HG02588 (cell line): ENCODE measurements at regions not wholly inside any gene's neighbourhood (a gene's known extent, or its start where the extent isn't known, plus 50 kb on each side); places are given as distances from the start of the nearest gene placed in this dataset.
"Not testable (repeated sequence)": the region's sequence is repeated elsewhere in the genome, so short reads cannot be mapped to it uniquely, and the experiment has no call there.

Experiments
- ATAC-seq: cut with Tn5 transposase; IDR thresholded peaks from one replicate; pipeline ENCODE4 v1.9.1; 2021; ENCODE audit warnings: mild to moderate bottlenecking, moderate library complexity; ENCODE audit not compliant: unreplicated experiment

- no peak for ATAC-seq
These were observed 123.9 kb upstream of the CCDC150 start for GRCh38 chr2:196515608-196516007.

- no peak for ATAC-seq
These were observed 123.0 kb upstream of the CCDC150 start for GRCh38 chr2:196516564-196516963.

- ATAC-seq, result no peak
These were observed 118.9 kb upstream of the CCDC150 start for GRCh38 chr2:196520605-196521004.

GRCh38 chr2:196526981-196527725 is 112.4 kb upstream of the CCDC150 start:
- not testable (repeated sequence) for ATAC-seq

GRCh38 chr2:196528486-196529223 is 110.9 kb upstream of the CCDC150 start:
- ATAC-seq, result no peak

GRCh38 chr2:196530910-196531309 is 108.6 kb upstream of the CCDC150 start:
- no peak for ATAC-seq

- ATAC-seq, result no peak
These were observed 105.6 kb upstream of the CCDC150 start for GRCh38 chr2:196533772-196534397.

- ATAC-seq, result no peak
These were observed 105.0 kb upstream of the CCDC150 start for GRCh38 chr2:196534495-196534894.

- ATAC-seq, result no peak
These were observed 104.5 kb upstream of the CCDC150 start for GRCh38 chr2:196535061-196535460.

GRCh38 chr2:196535742-196536141 is 103.8 kb upstream of the CCDC150 start:
- ATAC-seq, result no peak

- no peak for ATAC-seq
These were observed 102.2 kb upstream of the CCDC150 start for GRCh38 chr2:196537311-196537710.

GRCh38 chr2:196538189-196538588 is 101.3 kb upstream of the CCDC150 start:
- ATAC-seq, result no peak

GRCh38 chr2:196538646-196539045 is 100.9 kb upstream of the CCDC150 start:
- no peak for ATAC-seq

GRCh38 chr2:196544906-196545433 is 94.5 kb upstream of the CCDC150 start:
- ATAC-seq, result no peak

- ATAC-seq, result no peak
These were observed 93.2 kb upstream of the CCDC150 start for GRCh38 chr2:196546151-196546919.

- no peak for ATAC-seq
These were observed 90.5 kb upstream of the CCDC150 start for GRCh38 chr2:196549052-196549451.

- no peak for ATAC-seq
These were observed 88.5 kb upstream of the CCDC150 start for GRCh38 chr2:196551014-196551413.

- ATAC-seq, result no peak
These were observed 84.4 kb upstream of the CCDC150 start for GRCh38 chr2:196555161-196555560.

GRCh38 chr2:196555726-196556125 is 83.8 kb upstream of the CCDC150 start:
- ATAC-seq, result no peak

GRCh38 chr2:196558497-196558896 is 81.0 kb upstream of the CCDC150 start:
- no peak for ATAC-seq

GRCh38 chr2:196563876-196564275 is 75.6 kb upstream of the CCDC150 start:
- ATAC-seq, result no peak
